ENCODE measurements at regions not wholly inside any gene's neighbourhood (a gene's known extent, or its start where the extent isn't known, plus 50 kb on each side); places are given as distances from the start of the nearest gene placed in this dataset.

DNA sequence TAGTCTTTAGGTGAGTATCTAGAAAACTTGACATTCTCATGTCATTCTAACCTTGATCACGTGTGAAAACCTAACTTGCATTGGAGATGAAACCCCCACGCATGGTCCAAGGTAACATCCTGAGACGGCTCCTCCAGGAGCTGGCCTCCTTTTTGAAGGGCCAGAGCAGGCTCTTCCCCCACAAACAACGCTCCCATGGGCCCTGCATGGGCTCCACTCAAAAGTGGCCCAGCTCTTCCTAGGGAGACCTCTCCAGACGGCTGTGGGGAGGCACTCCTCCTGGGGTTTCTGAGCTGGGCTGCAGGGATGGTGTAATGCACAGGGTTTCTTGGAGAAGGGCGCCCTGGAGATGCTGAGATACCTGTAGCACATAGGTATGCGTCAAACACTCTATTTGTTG is 296.2 kb upstream of the IRX1 start:
- ChIA-PET POLR2A (no interaction called here), CTCF (no interaction called here)
- no peak for DNase-seq (ENCODE audit: low read depth, low spot score)
- no peak for TF ChIP-seq CTCF (IDR thresholded peaks at IDR 0.05; ENCODE audit: insufficient read depth, low read length, missing control alignments)
- no peak overlapping the region for H3K4me3 ChIP-seq (ENCODE audit: low read depth, low read length)

DNA sequence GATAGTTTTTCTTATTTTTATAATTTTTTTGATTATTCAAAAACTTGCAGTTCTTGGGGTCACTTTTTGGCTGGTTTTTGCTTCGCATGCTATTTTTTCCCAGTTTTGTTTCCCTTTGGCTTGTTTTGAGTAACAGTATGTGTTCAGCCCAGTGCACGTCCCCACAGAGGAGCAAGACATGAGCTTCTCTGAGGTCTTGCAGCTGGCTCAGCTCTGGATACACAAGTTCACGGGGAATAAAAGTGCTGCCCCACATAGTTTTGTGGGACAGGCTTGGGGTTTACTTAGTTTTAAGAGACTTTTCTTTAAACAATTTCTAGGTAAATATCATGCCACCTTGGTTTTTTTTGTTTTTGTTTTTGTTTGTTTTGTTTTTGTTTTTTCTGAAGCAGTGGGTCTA is 297.8 kb upstream of the IRX1 start:
- CTCF ChIA-PET, result no interaction called here
- H3K4me3 ChIP-seq (ENCODE audit: low read depth, low read length), result no peak overlapping the region
- POLR2A ChIA-PET, result no interaction called here
- no peak for TF ChIP-seq CTCF (IDR thresholded peaks at IDR 0.05; ENCODE audit: insufficient read depth, low read length, missing control alignments)
- DNase-seq (ENCODE audit: low read depth, low spot score), result no peak

GRCh38 chr5:3288325-3288724 is 307.3 kb upstream of the IRX1 start:
- H3K4me3 ChIP-seq (ENCODE audit: low read depth, low read length), result no peak overlapping the region
- no peak for TF ChIP-seq CTCF (IDR thresholded peaks at IDR 0.05; ENCODE audit: insufficient read depth, low read length, missing control alignments)
- no peak for DNase-seq (ENCODE audit: low read depth, low spot score)
- POLR2A ChIA-PET, result no interaction called here
- CTCF ChIA-PET, result no interaction called here

DNA sequence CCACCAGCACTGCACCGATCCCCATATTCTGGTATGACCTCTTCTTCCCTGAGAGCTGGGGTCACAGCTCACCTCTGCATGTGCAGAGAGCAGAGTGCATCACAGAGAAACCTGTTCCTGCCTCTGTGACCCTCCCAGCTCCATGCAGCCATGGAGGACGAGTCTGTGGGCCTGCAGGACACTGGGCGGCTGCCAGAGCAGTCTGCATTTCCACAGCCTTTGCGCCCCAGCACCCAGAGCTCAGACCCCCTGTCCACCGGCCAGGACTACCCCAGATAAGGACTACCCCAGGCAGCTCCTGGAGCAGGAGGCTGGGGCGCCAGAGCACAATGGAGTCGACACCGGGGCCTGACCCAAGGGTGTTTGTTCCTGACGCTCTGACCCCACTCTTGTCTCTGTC is 308.1 kb upstream of the IRX1 start:
- no peak for TF ChIP-seq CTCF (IDR thresholded peaks at IDR 0.05; ENCODE audit: insufficient read depth, low read length, missing control alignments)
- ChIA-PET CTCF (no interaction called here), POLR2A (no interaction called here)
- no peak for DNase-seq (ENCODE audit: low read depth, low spot score)
- no peak overlapping the region for H3K4me3 ChIP-seq (ENCODE audit: low read depth, low read length)

DNA sequence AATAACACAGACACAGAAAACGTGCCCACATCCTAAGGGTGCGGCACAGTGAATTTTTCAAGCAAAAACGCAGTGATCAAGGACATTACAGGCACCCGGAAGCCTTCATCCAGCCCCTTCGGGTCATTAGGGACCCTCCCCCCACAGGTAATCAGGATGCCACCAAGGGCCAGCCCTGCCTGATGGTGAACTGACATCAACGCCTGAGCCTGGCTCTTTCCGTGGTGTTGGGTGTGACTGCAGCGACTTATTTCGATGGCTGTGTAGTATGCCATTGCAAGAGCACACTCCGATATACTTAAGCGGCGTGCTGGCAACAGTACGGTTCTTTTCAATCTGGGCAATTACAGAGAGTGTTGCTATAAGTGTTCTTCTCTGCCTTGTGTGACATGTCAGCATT is 310.0 kb upstream of the IRX1 start:
- no peak for TF ChIP-seq CTCF (IDR thresholded peaks at IDR 0.05; ENCODE audit: insufficient read depth, low read length, missing control alignments)
- DNase-seq (ENCODE audit: low read depth, low spot score), result no peak
- ChIA-PET POLR2A (no interaction called here), CTCF (no interaction called here)
- H3K4me3 ChIP-seq (ENCODE audit: low read depth, low read length), result no peak overlapping the region

GRCh38 chr5:3284506-3284905 is 311.1 kb upstream of the IRX1 start:
- no peak for TF ChIP-seq CTCF (IDR thresholded peaks at IDR 0.05; ENCODE audit: insufficient read depth, low read length, missing control alignments)
- no peak for DNase-seq (ENCODE audit: low read depth, low spot score)
- no peak overlapping the region for H3K4me3 ChIP-seq (ENCODE audit: low read depth, low read length)
- CTCF ChIA-PET, result no interaction called here
- POLR2A ChIA-PET, result no interaction called here
